SU-DHL-6 (cell line): ENCODE measurements at regions not wholly inside any gene's neighbourhood (a gene's known extent, or its start where the extent isn't known, plus 50 kb on each side); places are given as distances from the start of the nearest gene placed in this dataset.

Experiments
- H2AFZ ChIP-seq: fragments of 200-600 bp; sonication (generic); 2 replicates; pipeline ENCODE4 v1.6.1; 2014; ENCODE audit warnings: low read depth, mild to moderate bottlenecking, moderate library complexity, mixed read lengths, antibody characterized with exemption, low read length; ENCODE audit not compliant: severe bottlenecking
- H3F3A ChIP-seq: fragments of 200-600 bp; shearing (Covaris generic); 2 replicates; pipeline ENCODE4 v1.6.0; 2016; ENCODE audit warnings: antibody characterized with exemption, mild to moderate bottlenecking; ENCODE audit not compliant: insufficient read depth
- H3K27ac ChIP-seq: fragments of 200-600 bp; sonication (generic); 2 replicates; pipeline ENCODE4 v1.5.1; 2016; ENCODE audit warnings: low read depth, mild to moderate bottlenecking, low read length, moderate library complexity, mixed read lengths
- H3K27me3 ChIP-seq: fragments of 200-600 bp; sonication (generic), shearing (Covaris generic); 2 replicates; pipeline ENCODE4 v1.6.0; 2014; ENCODE audit warnings: mild to moderate bottlenecking, low read length
- H3K36me3 ChIP-seq: fragments of 200-600 bp; sonication (generic); 2 replicates; pipeline ENCODE4 v1.6.1; 2014; ENCODE audit warnings: mild to moderate bottlenecking, low read length, mixed read lengths
- H3K4me2 ChIP-seq: fragments of 300-600, 200-600 bp; shearing (Covaris generic), sonication (generic); 2 replicates; pipeline ENCODE4 v1.6.0; 2014; ENCODE audit warnings: low read length, low read depth, mild to moderate bottlenecking; ENCODE audit not compliant: poor library complexity, severe bottlenecking
- H3K4me3 ChIP-seq: fragments of 200-600 bp; sonication (generic); 2 replicates; pipeline ENCODE4 v1.5.1; 2014; ENCODE audit warnings: antibody characterized with exemption, low read length, mild to moderate bottlenecking, mixed read lengths; ENCODE audit not compliant: insufficient read depth, poor library complexity, severe bottlenecking
- H3K79me2 ChIP-seq: fragments of 200-600 bp; sonication (generic); 2 replicates; pipeline ENCODE4 v1.6.1; 2014; ENCODE audit warnings: mild to moderate bottlenecking, low read length, moderate library complexity; ENCODE audit not compliant: insufficient read depth
- H3K9ac ChIP-seq: fragments of 200-600 bp; sonication (generic); 2 replicates; pipeline ENCODE4 v1.7.0; 2014; ENCODE audit warnings: mild to moderate bottlenecking, low read length
- H3K9me2 ChIP-seq: fragments of 200-600 bp; sonication (generic); replicated peaks from 2 replicates; pipeline ENCODE4 v1.6.1; 2014; ENCODE audit warnings: low read length; ENCODE audit not compliant: insufficient read depth
- H3K9me3 ChIP-seq: fragments of 200-600 bp; sonication (generic); 2 replicates; pipeline ENCODE4 v1.6.1; 2014; ENCODE audit warnings: low read length, mixed read lengths; ENCODE audit not compliant: insufficient read depth
- H4K20me1 ChIP-seq: fragments of 200-600 bp; sonication (generic); 2 replicates; pipeline ENCODE4 v1.6.1; 2014; ENCODE audit warnings: low read depth, mild to moderate bottlenecking, antibody characterized with exemption, low read length, moderate library complexity, mixed read lengths
- EZH2phosphoT487 ChIP-seq: fragments of 200-600 bp; sonication (generic), shearing (Covaris generic); conservative IDR thresholded peaks from 2 replicates; pipeline ENCODE4 v1.6.1; 2018; ENCODE audit warnings: mild to moderate bottlenecking, antibody characterized with exemption, low read length, moderate library complexity, mixed read lengths
- TF ChIP-seq, protein P1 (sequence below): fragments of 200-600 bp; sonication (generic); IDR thresholded peaks from one replicate; pipeline ENCODE4 v1.5.1; 2017; ENCODE audit warnings: antibody characterized with exemption, mild to moderate bottlenecking, low read length, moderate library complexity; ENCODE audit not compliant: insufficient read depth, poor library complexity, severe bottlenecking

DNA sequence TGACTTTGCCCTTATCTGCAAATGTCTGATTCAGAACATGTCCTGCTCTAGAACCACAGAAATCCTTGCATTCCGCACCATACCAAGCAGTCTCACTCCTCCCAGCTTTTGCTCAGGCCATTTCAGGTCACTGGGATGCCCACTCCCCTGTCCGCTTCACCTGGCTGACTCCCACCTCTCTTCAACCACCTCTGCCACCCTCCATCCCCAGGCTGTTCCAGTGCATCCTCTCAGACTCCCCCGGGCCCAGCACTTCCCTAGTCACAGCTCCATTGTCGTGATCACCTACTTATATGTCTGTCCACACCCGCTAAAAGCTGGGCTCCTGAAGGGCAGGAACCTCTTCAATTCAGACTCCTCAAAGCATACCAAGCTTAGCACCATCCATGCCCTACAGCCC, 58.4 kb upstream of the CDH5 start:
- Histone ChIP-seq H3K27ac (no peak overlapping the region), H3K27me3 (0 out of 2 replicates have a peak, but pooled peaks cover 3% of the 10 kb centered on the region), H3K9ac (no peak overlapping the region), H3K4me2 (no peak overlapping the region), H3K79me2 (no peaks in the 10 kb centered on the region), H3K4me3 (no peak overlapping the region), H3K9me2 (no peaks in the 10 kb centered on the region), H2AFZ (no peak overlapping the region), H4K20me1 (no peaks in the 10 kb centered on the region), H3K36me3 (no peaks in the 10 kb centered on the region), H3F3A (no peaks in the 10 kb centered on the region), H3K9me3 (no peaks in the 10 kb centered on the region)
- TF ChIP-seq EZH2phosphoT487, result no peak
- TF ChIP-seq, protein P1, sequence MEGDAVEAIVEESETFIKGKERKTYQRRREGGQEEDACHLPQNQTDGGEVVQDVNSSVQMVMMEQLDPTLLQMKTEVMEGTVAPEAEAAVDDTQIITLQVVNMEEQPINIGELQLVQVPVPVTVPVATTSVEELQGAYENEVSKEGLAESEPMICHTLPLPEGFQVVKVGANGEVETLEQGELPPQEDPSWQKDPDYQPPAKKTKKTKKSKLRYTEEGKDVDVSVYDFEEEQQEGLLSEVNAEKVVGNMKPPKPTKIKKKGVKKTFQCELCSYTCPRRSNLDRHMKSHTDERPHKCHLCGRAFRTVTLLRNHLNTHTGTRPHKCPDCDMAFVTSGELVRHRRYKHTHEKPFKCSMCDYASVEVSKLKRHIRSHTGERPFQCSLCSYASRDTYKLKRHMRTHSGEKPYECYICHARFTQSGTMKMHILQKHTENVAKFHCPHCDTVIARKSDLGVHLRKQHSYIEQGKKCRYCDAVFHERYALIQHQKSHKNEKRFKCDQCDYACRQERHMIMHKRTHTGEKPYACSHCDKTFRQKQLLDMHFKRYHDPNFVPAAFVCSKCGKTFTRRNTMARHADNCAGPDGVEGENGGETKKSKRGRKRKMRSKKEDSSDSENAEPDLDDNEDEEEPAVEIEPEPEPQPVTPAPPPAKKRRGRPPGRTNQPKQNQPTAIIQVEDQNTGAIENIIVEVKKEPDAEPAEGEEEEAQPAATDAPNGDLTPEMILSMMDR, result no peak

DNA sequence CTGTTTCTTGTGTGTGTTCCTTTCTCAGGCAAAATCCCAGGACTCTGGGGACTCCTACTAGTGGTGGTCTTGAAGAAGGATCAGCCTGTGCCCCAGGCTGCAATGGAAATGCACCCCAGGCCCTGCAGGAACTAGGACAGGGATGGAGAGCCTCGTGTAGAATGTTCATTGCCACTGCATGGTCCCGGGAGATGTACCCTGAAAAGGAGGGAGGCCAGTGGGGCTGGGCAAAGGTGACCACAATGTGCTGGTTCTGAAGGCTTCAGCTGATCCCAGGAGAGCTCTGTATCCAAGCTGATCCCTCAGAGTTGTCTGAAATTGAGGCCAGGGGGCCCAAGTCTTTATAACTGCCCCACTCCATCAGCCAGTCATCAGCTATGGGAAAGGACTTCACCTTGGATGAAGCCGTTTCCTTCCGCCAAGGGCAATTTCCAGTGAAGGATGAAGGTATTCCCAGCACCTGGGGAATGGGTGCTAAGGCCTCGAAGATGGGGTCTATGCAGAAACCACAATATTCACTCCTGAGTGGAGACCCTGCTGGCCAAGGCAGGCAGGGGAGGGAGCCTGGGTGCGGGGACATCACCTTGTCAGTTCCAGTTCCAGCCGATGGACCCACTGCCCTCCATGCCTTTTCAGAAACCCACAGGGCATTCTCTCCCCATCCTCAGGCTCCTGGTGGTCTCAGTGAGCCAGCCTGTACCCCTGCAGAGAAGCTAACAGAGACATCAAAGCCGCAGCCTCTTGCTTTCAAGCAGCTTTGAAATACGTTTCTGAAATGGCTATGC, 59.9 kb upstream of the CDH5 start:
- Histone ChIP-seq H3K4me2 (no peak overlapping the region), H3K4me3 (no peak overlapping the region), H2AFZ (no peak overlapping the region), H3K36me3 (no peaks in the 10 kb centered on the region), H4K20me1 (no peaks in the 10 kb centered on the region), H3K79me2 (no peaks in the 10 kb centered on the region), H3K27me3 (0 out of 2 replicates have a peak, but pooled peaks cover 3% of the 10 kb centered on the region), H3K27ac (no peak overlapping the region), H3K9ac (no peak overlapping the region), H3K9me3 (no peaks in the 10 kb centered on the region), H3K9me2 (no peaks in the 10 kb centered on the region), H3F3A (no peaks in the 10 kb centered on the region)
- no peak for TF ChIP-seq EZH2phosphoT487
- TF ChIP-seq, protein P1, result no peak

DNA sequence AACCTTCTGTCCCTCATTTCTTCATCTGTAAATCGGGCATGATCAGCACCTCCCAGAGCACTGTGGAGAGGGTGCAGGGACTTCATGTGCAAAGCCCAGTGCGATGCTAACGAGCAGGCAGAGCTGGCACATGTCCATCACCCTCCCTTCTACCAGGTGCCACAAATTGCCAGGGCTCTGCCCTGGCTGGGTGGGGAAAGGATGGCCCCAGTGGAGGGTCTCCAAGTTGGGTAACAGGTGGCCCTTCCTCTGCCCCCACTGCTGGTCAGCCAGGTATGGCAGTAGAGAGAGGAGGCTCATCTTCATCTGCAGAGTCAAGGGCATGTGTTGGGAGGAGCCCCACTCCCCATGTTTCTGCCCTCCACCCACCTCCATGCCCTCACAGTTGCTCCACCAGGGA, 61.5 kb upstream of the CDH5 start:
- Histone ChIP-seq H3K9me3 (no peaks in the 10 kb centered on the region), H3K9me2 (no peaks in the 10 kb centered on the region), H3F3A (no peaks in the 10 kb centered on the region), H3K27ac (no peak overlapping the region), H3K4me3 (no peak overlapping the region), H2AFZ (no peak overlapping the region), H3K9ac (no peak overlapping the region), H4K20me1 (no peaks in the 10 kb centered on the region), H3K79me2 (no peaks in the 10 kb centered on the region), H3K36me3 (no peaks in the 10 kb centered on the region), H3K27me3 (0 out of 2 replicates have a peak, but pooled peaks cover 3% of the 10 kb centered on the region), H3K4me2 (no peak overlapping the region)
- TF ChIP-seq EZH2phosphoT487, result no peak
- TF ChIP-seq, protein P1, result no peak
